ENCODE measurements at regions not wholly inside any gene's neighbourhood (a gene's known extent, or its start where the extent isn't known, plus 50 kb on each side); places are given as distances from the start of the nearest gene placed in this dataset.

DNA sequence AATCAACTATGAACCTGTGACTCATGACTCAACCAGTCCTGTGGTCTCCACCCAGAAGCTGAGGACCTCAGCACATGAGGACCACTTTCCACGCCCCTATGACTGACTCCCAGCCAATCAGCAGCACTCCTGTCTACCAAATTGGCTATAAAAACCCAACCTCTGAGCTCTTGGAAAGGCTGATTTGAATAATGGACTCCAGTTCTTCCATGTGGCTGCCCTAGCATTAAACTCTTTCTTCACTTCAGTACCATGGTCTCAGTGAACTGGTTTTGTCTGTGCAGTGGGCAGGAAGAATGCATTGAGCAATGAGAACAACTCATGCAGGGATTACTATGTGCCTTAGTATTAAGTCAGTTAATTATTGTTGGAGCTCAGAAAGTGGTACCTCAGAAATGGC lies 78.3 kb downstream of the CMPK2 start:
- TF ChIP-seq CHD2 (IDR thresholded peaks at IDR 0.05; ENCODE audit: low read length, partially characterized antibody) (no peak), POLR2AphosphoS5 (IDR thresholded peaks at IDR 0.05; ENCODE audit: low read depth, low read length) (no peak)
- TF ChIP-seq, protein P1, sequence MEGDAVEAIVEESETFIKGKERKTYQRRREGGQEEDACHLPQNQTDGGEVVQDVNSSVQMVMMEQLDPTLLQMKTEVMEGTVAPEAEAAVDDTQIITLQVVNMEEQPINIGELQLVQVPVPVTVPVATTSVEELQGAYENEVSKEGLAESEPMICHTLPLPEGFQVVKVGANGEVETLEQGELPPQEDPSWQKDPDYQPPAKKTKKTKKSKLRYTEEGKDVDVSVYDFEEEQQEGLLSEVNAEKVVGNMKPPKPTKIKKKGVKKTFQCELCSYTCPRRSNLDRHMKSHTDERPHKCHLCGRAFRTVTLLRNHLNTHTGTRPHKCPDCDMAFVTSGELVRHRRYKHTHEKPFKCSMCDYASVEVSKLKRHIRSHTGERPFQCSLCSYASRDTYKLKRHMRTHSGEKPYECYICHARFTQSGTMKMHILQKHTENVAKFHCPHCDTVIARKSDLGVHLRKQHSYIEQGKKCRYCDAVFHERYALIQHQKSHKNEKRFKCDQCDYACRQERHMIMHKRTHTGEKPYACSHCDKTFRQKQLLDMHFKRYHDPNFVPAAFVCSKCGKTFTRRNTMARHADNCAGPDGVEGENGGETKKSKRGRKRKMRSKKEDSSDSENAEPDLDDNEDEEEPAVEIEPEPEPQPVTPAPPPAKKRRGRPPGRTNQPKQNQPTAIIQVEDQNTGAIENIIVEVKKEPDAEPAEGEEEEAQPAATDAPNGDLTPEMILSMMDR (IDR thresholded peaks at IDR 0.05), result no peak
- TF ChIP-seq, protein P2, sequence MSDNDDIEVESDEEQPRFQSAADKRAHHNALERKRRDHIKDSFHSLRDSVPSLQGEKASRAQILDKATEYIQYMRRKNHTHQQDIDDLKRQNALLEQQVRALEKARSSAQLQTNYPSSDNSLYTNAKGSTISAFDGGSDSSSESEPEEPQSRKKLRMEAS (IDR thresholded peaks at IDR 0.05; ENCODE audit: low read depth), result no peak
- TF ChIP-seq, protein P3, sequence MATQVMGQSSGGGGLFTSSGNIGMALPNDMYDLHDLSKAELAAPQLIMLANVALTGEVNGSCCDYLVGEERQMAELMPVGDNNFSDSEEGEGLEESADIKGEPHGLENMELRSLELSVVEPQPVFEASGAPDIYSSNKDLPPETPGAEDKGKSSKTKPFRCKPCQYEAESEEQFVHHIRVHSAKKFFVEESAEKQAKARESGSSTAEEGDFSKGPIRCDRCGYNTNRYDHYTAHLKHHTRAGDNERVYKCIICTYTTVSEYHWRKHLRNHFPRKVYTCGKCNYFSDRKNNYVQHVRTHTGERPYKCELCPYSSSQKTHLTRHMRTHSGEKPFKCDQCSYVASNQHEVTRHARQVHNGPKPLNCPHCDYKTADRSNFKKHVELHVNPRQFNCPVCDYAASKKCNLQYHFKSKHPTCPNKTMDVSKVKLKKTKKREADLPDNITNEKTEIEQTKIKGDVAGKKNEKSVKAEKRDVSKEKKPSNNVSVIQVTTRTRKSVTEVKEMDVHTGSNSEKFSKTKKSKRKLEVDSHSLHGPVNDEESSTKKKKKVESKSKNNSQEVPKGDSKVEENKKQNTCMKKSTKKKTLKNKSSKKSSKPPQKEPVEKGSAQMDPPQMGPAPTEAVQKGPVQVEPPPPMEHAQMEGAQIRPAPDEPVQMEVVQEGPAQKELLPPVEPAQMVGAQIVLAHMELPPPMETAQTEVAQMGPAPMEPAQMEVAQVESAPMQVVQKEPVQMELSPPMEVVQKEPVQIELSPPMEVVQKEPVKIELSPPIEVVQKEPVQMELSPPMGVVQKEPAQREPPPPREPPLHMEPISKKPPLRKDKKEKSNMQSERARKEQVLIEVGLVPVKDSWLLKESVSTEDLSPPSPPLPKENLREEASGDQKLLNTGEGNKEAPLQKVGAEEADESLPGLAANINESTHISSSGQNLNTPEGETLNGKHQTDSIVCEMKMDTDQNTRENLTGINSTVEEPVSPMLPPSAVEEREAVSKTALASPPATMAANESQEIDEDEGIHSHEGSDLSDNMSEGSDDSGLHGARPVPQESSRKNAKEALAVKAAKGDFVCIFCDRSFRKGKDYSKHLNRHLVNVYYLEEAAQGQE (IDR thresholded peaks at IDR 0.05; ENCODE audit: low read depth, low read length), result no peak

Data from SK-N-SH (cell line).